ENCODE measurements at regions not wholly inside any gene's neighbourhood (a gene's known extent, or its start where the extent isn't known, plus 50 kb on each side); places are given as distances from the start of the nearest gene placed in this dataset.

- no peak overlapping the region for H2AFZ ChIP-seq (ENCODE audit: low read depth, low read length)
- no peak overlapping the region for H3K4me3 ChIP-seq (replicated peaks in 1 of 3; ENCODE audit: insufficient read depth in 1 of 3, low read depth in 1 of 3, low read length in 3 of 3)
- TF ChIP-seq, protein P1, sequence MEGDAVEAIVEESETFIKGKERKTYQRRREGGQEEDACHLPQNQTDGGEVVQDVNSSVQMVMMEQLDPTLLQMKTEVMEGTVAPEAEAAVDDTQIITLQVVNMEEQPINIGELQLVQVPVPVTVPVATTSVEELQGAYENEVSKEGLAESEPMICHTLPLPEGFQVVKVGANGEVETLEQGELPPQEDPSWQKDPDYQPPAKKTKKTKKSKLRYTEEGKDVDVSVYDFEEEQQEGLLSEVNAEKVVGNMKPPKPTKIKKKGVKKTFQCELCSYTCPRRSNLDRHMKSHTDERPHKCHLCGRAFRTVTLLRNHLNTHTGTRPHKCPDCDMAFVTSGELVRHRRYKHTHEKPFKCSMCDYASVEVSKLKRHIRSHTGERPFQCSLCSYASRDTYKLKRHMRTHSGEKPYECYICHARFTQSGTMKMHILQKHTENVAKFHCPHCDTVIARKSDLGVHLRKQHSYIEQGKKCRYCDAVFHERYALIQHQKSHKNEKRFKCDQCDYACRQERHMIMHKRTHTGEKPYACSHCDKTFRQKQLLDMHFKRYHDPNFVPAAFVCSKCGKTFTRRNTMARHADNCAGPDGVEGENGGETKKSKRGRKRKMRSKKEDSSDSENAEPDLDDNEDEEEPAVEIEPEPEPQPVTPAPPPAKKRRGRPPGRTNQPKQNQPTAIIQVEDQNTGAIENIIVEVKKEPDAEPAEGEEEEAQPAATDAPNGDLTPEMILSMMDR (IDR thresholded peaks at IDR 0.05; ENCODE audit: extremely low read depth in 1 of 2, insufficient read depth in 1 of 2, low read depth in 1 of 2, low read length in 2 of 2) = no peak
- no peak for TF ChIP-seq POLR2AphosphoS5 (IDR thresholded peaks at IDR 0.05; ENCODE audit: insufficient read depth, low read depth, low read length)
- no peak for TF ChIP-seq POLR2A (IDR thresholded peaks at IDR 0.05; ENCODE audit: low read depth, low read length)
- no peak for TF ChIP-seq FOS (IDR thresholded peaks at IDR 0.05; ENCODE audit: borderline replicate concordance, insufficient read depth, low read length)
- TF ChIP-seq, protein P2, sequence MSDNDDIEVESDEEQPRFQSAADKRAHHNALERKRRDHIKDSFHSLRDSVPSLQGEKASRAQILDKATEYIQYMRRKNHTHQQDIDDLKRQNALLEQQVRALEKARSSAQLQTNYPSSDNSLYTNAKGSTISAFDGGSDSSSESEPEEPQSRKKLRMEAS (IDR thresholded peaks at IDR 0.05; ENCODE audit: insufficient read depth, insufficient read length) = no peak
- no peak for TF ChIP-seq JUN (IDR thresholded peaks at IDR 0.05; ENCODE audit: borderline replicate concordance, insufficient read depth, insufficient read length, low read depth)
- TF ChIP-seq GATA2 (IDR thresholded peaks at IDR 0.05; ENCODE audit: insufficient read depth, insufficient read length, low read depth, low read length) = no peak
- TF ChIP-seq MYC (IDR thresholded peaks at IDR 0.05; ENCODE audit: low read depth, low read length) = no peak
- no peak for TF ChIP-seq EZH2 (IDR thresholded peaks at IDR 0.05; ENCODE audit: borderline replicate concordance, low read depth, low read length, severe bottlenecking)
- FAIRE-seq = no peak
- ChIA-PET CTCF (no interaction called here), POLR2A (no interaction called here)
- no peaks in the 10 kb centered on the region for H3K27me3 ChIP-seq (ENCODE audit: control insufficient read depth in 2 of 2, insufficient read depth in 2 of 2, low read length in 2 of 2)
- H3K79me2 ChIP-seq (ENCODE audit: control insufficient read depth, insufficient read depth, low read length) = no peaks in the 10 kb centered on the region
- intact Hi-C loops (cut with micrococcal nuclease) = no loop called here
- no peak overlapping the region for H3K27ac ChIP-seq (ENCODE audit: insufficient read depth, low read depth, low read length)
- no peaks in the 10 kb centered on the region for H3K9me3 ChIP-seq (replicated peaks; ENCODE audit: control insufficient read depth, insufficient read depth, low read length)
- H3K9ac ChIP-seq (replicated peaks; ENCODE audit: extremely low read depth, insufficient read depth, low read length) = no peak overlapping the region
- no TSS peak for BruUV-seq (replicated peaks)
- dilution Hi-C loops (cut with MboI; ENCODE audit: extremely low pct_ligation_motif_present, low sequenced_read_pairs) = no loop called here
- DNase-seq (ENCODE audit: low read depth, low spot score) = no peak
- no peaks in the 10 kb centered on the region for H3K36me3 ChIP-seq (ENCODE audit: control insufficient read depth in 2 of 2, extremely low read depth in 1 of 2, insufficient read depth in 2 of 2, low read length in 2 of 2)
- H3K4me1 ChIP-seq (ENCODE audit: control insufficient read depth, extremely low read depth, insufficient read depth, low read length) = no peaks in the 10 kb centered on the region
- H3K4me2 ChIP-seq (ENCODE audit: insufficient read depth, low read length) = no peak overlapping the region
- H3K9me1 ChIP-seq (replicated peaks; ENCODE audit: control insufficient read depth, extremely low read depth, insufficient read depth, low read length) = no peaks in the 10 kb centered on the region
- no peaks in the 10 kb centered on the region for H4K20me1 ChIP-seq (replicated peaks; ENCODE audit: control insufficient read depth, extremely low read depth, insufficient read depth, low read length)
Measured at GRCh38 chr15:81851757-81852156, 194.1 kb downstream of the MEX3B start.
